ENCODE measurements at regions not wholly inside any gene's neighbourhood (a gene's known extent, or its start where the extent isn't known, plus 50 kb on each side); places are given as distances from the start of the nearest gene placed in this dataset.

DNA sequence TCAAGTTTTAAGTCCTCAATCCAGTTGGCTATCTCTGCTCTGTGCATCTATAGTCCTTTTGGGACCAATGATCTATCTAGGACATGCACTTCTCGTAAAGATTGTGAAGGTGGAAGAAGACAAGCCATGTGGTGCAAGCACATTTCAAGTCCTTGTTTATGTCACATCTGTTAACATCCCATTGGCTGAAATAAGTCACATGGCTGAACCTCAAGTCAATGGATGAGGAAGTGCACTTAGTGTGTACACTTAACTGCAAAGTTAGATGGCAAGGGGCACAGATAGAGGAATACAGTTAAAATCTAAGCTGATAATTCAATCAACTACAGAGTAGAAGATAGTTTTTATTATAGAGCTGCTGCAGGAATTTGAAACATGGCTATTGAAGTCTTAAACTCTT lies 362.8 kb upstream of the TBX3 start:
- no peak overlapping the region for H3K4me3 Mint-ChIP-seq
- H3K4me1 Mint-ChIP-seq, result no peaks in the 10 kb centered on the region
- no peaks in the 10 kb centered on the region for H3K36me3 Mint-ChIP-seq (ENCODE audit: low read depth)
- DNase-seq, result no peak
- no peaks in the 10 kb centered on the region for H3K27me3 Mint-ChIP-seq
- no peaks in the 10 kb centered on the region for H3K9me3 Mint-ChIP-seq
- H3K27ac Mint-ChIP-seq, result no peak overlapping the region
- no peak for ATAC-seq

- Mint-ChIP-seq H3K4me3 (no peak overlapping the region), H3K27ac (no peak overlapping the region), H3K36me3 (ENCODE audit: low read depth) (no peaks in the 10 kb centered on the region), H3K27me3 (no peaks in the 10 kb centered on the region), H3K9me3 (no peaks in the 10 kb centered on the region), H3K4me1 (no peaks in the 10 kb centered on the region)
- DNase-seq (no peak), ATAC-seq (no peak)
These were observed 360.1 kb upstream of the TBX3 start for GRCh38 chr12:115044073-115044472.

DNA sequence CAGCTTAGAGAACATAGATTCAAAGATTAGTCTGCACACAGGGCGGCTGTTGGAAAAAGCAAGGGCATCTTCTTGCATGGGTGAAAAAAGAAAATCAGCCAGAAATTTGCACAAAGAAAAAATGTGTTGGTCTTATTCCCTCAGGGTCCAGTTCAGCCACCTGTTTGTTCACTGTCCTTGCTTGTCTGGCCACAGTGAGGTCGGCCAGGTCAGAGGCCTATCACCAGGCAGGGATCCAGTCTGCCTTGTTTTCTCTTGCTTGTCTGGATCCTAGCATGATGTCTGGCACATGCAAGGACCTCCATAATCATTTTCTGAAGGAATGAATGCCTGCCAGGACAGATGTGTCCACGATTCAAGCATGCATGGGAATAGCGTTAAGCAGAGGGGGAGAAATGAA lies 359.1 kb upstream of the TBX3 start:
- Mint-ChIP-seq H3K36me3 (ENCODE audit: low read depth) (no peaks in the 10 kb centered on the region), H3K4me1 (no peaks in the 10 kb centered on the region), H3K4me3 (no peak overlapping the region), H3K9me3 (no peaks in the 10 kb centered on the region), H3K27me3 (no peaks in the 10 kb centered on the region), H3K27ac (no peak overlapping the region)
- DNase-seq (no peak), ATAC-seq (no peak)

GRCh38 chr12:115042341-115042740 lies 358.4 kb upstream of the TBX3 start:
- DNase-seq (no peak), ATAC-seq (no peak)
- Mint-ChIP-seq H3K27ac (no peak overlapping the region), H3K27me3 (no peaks in the 10 kb centered on the region), H3K36me3 (ENCODE audit: low read depth) (no peaks in the 10 kb centered on the region), H3K9me3 (no peaks in the 10 kb centered on the region), H3K4me3 (no peak overlapping the region), H3K4me1 (no peaks in the 10 kb centered on the region)

GRCh38 chr12:115037830-115038229 lies 353.9 kb upstream of the TBX3 start:
- Mint-ChIP-seq H3K9me3 (no peaks in the 10 kb centered on the region), H3K36me3 (ENCODE audit: low read depth) (no peaks in the 10 kb centered on the region), H3K4me3 (no peak overlapping the region), H3K4me1 (no peaks in the 10 kb centered on the region), H3K27ac (no peak overlapping the region), H3K27me3 (no peaks in the 10 kb centered on the region)
- ATAC-seq (no peak), DNase-seq (no peak)

GRCh38 chr12:115035535-115036107 lies 351.6 kb upstream of the TBX3 start:
- DNase-seq (no peak), ATAC-seq (no peak)
- Mint-ChIP-seq H3K4me1 (no peaks in the 10 kb centered on the region), H3K4me3 (no peak overlapping the region), H3K36me3 (ENCODE audit: low read depth) (no peaks in the 10 kb centered on the region), H3K27me3 (no peaks in the 10 kb centered on the region), H3K9me3 (no peaks in the 10 kb centered on the region), H3K27ac (no peak overlapping the region)

DNA sequence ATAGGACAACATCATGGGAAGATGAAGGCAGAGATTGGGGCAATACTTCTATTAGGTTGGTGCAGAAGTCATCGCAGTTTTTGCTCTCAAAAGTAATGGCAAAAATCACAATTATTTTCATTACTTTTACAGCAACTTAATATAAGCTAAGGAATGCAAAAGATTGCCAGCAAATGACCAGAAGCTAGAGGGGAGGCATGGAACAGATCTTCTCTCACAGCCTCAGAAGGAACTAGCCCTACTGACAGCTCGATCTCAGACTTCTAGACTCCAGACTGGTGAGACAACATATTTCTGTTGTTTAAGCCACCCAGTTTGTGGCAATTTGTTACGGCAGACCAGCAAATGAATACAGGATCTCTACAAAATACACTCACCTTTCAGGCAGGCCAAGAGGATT lies 348.5 kb upstream of the TBX3 start:
- Mint-ChIP-seq H3K36me3 (ENCODE audit: low read depth) (no peaks in the 10 kb centered on the region), H3K9me3 (no peaks in the 10 kb centered on the region), H3K27me3 (no peaks in the 10 kb centered on the region), H3K27ac (no peak overlapping the region), H3K4me1 (no peaks in the 10 kb centered on the region), H3K4me3 (no peak overlapping the region)
- DNase-seq (no peak), ATAC-seq (no peak)

- Mint-ChIP-seq H3K36me3 (ENCODE audit: low read depth) (no peaks in the 10 kb centered on the region), H3K9me3 (peaks cover 8% of the 10 kb centered on the region), H3K27me3 (no peaks in the 10 kb centered on the region), H3K27ac (no peak overlapping the region), H3K4me1 (no peaks in the 10 kb centered on the region), H3K4me3 (no peak overlapping the region)
- ATAC-seq, result no peak
- DNase-seq, result no peak
These were observed 346.0 kb upstream of the TBX3 start for GRCh38 chr12:115030017-115030416.

DNA sequence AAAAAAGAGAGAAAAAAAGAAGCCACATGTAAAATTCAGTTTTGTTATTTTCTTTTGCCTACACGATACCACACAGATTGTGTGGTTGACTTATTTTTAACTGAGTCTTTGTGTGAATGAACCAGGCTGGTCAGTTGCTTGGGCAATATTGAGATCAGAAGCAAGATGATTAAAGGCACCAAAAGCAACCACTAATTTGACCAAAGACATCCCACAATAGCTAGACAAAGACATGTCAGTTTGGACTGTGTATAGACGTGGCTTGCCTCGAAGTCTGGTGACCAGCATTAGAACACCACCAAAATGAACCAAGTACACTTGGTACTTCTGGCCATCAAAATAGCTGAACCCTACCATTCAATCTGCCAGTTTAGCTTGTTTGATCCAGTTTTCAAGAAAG lies 340.6 kb upstream of the TBX3 start:
- no peak for ATAC-seq
- no peak for DNase-seq
- Mint-ChIP-seq H3K4me1 (no peaks in the 10 kb centered on the region), H3K27me3 (no peaks in the 10 kb centered on the region), H3K9me3 (peaks cover 14% of the 10 kb centered on the region), H3K4me3 (no peak overlapping the region), H3K36me3 (ENCODE audit: low read depth) (no peaks in the 10 kb centered on the region), H3K27ac (no peak overlapping the region)

- no peak overlapping the region for H3K27ac Mint-ChIP-seq
- no peak for ATAC-seq
- H3K36me3 Mint-ChIP-seq (ENCODE audit: low read depth), result no peaks in the 10 kb centered on the region
- H3K4me3 Mint-ChIP-seq, result no peak overlapping the region
- no peak for DNase-seq
- H3K27me3 Mint-ChIP-seq, result no peaks in the 10 kb centered on the region
- H3K9me3 Mint-ChIP-seq, result peaks cover 18% of the 10 kb centered on the region
- no peaks in the 10 kb centered on the region for H3K4me1 Mint-ChIP-seq
These were observed 339.6 kb upstream of the TBX3 start for GRCh38 chr12:115023279-115024265.

DNA sequence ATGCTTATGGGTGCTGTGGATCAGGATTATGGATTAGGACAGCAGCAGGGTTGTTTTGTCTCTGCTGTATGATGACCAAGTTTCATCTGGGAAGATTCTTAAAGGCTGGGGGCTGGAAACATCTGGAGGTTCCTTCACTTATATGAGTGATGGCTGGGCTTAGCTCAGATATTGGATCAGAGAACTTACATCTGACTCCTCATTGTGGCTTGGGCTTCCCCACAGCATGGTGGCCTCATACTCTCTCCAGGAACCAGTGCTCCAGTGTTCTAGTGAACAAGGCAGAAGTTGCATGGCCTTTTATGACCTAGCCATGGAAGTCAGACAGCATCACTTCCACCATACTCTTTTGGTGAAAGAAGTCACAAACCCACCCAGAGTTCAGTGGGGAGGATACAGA lies 336.1 kb upstream of the TBX3 start:
- Mint-ChIP-seq H3K27me3 (no peaks in the 10 kb centered on the region), H3K9me3 (peaks cover 18% of the 10 kb centered on the region), H3K27ac (no peak overlapping the region), H3K4me1 (no peaks in the 10 kb centered on the region), H3K4me3 (no peak overlapping the region), H3K36me3 (ENCODE audit: low read depth) (no peaks in the 10 kb centered on the region)
- DNase-seq (no peak), ATAC-seq (no peak)

GRCh38 chr12:115017346-115017745 lies 333.4 kb upstream of the TBX3 start:
- Mint-ChIP-seq H3K36me3 (ENCODE audit: low read depth) (no peaks in the 10 kb centered on the region), H3K27ac (no peak overlapping the region), H3K4me3 (no peak overlapping the region), H3K9me3 (peaks cover 23% of the 10 kb centered on the region), H3K27me3 (peaks cover 8% of the 10 kb centered on the region), H3K4me1 (no peaks in the 10 kb centered on the region)
- ATAC-seq, result no peak
- DNase-seq, result no peak

GRCh38 chr12:115013236-115013981 lies 329.4 kb upstream of the TBX3 start:
- Mint-ChIP-seq H3K27me3 (peaks cover 8% of the 10 kb centered on the region), H3K4me3 (no peak overlapping the region), H3K4me1 (no peaks in the 10 kb centered on the region), H3K36me3 (ENCODE audit: low read depth) (no peaks in the 10 kb centered on the region), H3K9me3 (peaks cover 11% of the 10 kb centered on the region), H3K27ac (no peak overlapping the region)
- no peak for ATAC-seq
- DNase-seq, result no peak

DNA sequence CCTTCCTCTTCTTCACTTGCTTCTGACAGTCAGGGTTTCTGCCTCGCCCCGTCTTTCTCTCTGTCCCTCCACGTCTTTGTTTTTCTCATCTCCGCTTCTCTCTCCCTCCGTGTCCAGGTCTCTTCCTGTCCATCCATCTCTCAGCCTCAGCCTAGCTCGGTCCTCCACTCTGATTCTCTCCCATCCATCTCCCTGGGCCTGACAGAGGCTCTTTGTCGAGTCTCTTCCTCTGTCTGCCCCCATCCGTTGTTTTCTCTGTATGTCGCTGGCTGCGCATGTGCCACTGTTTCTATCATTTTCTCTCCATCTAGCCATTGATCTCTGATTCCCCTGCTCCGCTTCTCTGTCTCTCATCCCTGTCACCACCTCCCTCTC lies 328.9 kb upstream of the TBX3 start:
- H3K27ac Mint-ChIP-seq, result no peak overlapping the region
- ATAC-seq (no peak), DNase-seq (no peak)
- H3K36me3 Mint-ChIP-seq (ENCODE audit: low read depth), result no peaks in the 10 kb centered on the region
- peaks cover 6% of the 10 kb centered on the region for H3K9me3 Mint-ChIP-seq
- peaks cover 8% of the 10 kb centered on the region for H3K27me3 Mint-ChIP-seq
- no peaks in the 10 kb centered on the region for H3K4me1 Mint-ChIP-seq
- no peak overlapping the region for H3K4me3 Mint-ChIP-seq

DNA sequence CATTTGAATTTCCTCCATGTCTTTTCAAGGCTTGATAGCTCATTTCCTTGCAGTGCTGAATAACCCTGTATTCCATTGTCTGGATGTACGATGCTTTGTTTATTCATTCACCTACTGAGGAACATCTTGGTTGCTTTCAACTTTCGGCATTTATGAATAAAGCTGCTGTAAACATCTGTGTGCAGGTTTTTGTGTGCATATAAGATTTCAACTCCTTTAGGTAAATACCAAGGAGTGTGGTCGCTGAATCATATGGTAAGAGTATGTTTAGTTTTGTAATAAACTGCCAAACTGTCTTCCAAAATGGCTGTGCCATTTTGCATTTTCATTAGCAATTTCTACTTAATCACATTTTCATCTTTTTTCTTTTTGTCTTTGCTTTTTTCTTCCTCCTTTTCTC lies 327.7 kb upstream of the TBX3 start:
- peaks cover 8% of the 10 kb centered on the region for H3K27me3 Mint-ChIP-seq
- ATAC-seq (no peak), DNase-seq (no peak)
- H3K9me3 Mint-ChIP-seq, result peaks cover 5% of the 10 kb centered on the region
- no peaks in the 10 kb centered on the region for H3K36me3 Mint-ChIP-seq (ENCODE audit: low read depth)
- no peaks in the 10 kb centered on the region for H3K4me1 Mint-ChIP-seq
- H3K27ac Mint-ChIP-seq, result no peak overlapping the region
- no peak overlapping the region for H3K4me3 Mint-ChIP-seq

All from activated naive CD8-positive, alpha-beta T cell treated with anti-CD3 and anti-CD28 coated beads, Interleukin-2, amount 50 U/mL, for 24 hours (primary cell).